Vagina (tissue), 2 donors: ENCODE measurements at regions not wholly inside any gene's neighbourhood (a gene's known extent, or its start where the extent isn't known, plus 50 kb on each side); places are given as distances from the start of the nearest gene placed in this dataset.

ENCODE experiments used
- CTCF ChIP-seq, 3 experiments: fragments of 450-650 bp in 2 of 3; fragments of 200-600 bp in 1 of 3; sonication (generic) in 1 of 3; IDR thresholded peaks; one replicate each; pipeline ENCODE4 v1.5.1; 2017 to 2019; ENCODE audit warnings: antibody characterized with exemption in 3 of 3, mild to moderate bottlenecking in 2 of 3, moderate library complexity in 2 of 3
- POLR2AphosphoS5 ChIP-seq, 2 donors: sonication (generic); formaldehyde crosslinking; IDR thresholded peaks; one replicate each; pipeline ENCODE4 v1.9.0; 2017; ENCODE audit warnings: antibody characterized with exemption in 2 of 2, mild to moderate bottlenecking in 2 of 2, low read depth in 1 of 2; ENCODE audit not compliant: insufficient read depth in 1 of 2

GRCh38 chr2:138309760-138310159 lies 191.8 kb upstream of the SPOPL start:
- TF ChIP-seq CTCF (IDR thresholded peaks at IDR 0.05) (no peak), POLR2AphosphoS5 (IDR thresholded peaks at IDR 0.05; ENCODE audit: insufficient read depth in 1 of 2, low read depth in 1 of 2) (no peak)
